ENCODE measurements at regions not wholly inside any gene's neighbourhood (a gene's known extent, or its start where the extent isn't known, plus 50 kb on each side); places are given as distances from the start of the nearest gene placed in this dataset.
A peak's percentile ranks its signal among the peaks of the same experiment; 100 is the strongest.

- DNase-seq (ENCODE audit: low spot score): no peak
Measured at GRCh38 chr1:177847843-177848242, 122.0 kb downstream of the SEC16B start.

- no peak for DNase-seq (ENCODE audit: low spot score)
Measured at GRCh38 chr1:177838907-177839485, 130.9 kb downstream of the SEC16B start.

GRCh38 chr1:177833631-177834030 lies 136.2 kb downstream of the SEC16B start:
- no peak for DNase-seq (ENCODE audit: low spot score)

- DNase-seq (ENCODE audit: low spot score): no peak
Measured at GRCh38 chr1:177830531-177831135, 139.2 kb downstream of the SEC16B start.

GRCh38 chr1:177825276-177825901 lies 144.5 kb downstream of the SEC16B start:
- DNase-seq (ENCODE audit: low spot score): no peak

- no peak for DNase-seq (ENCODE audit: low spot score)
Measured at GRCh38 chr1:177824508-177824982, 145.3 kb downstream of the SEC16B start.

- no peak for DNase-seq (ENCODE audit: low spot score)
Measured at GRCh38 chr1:177820213-177820612, 149.6 kb downstream of the SEC16B start.

GRCh38 chr1:177817937-177818875 lies 151.7 kb downstream of the SEC16B start:
- DNase-seq (ENCODE audit: low spot score): no peak

- no peak for DNase-seq (ENCODE audit: low spot score)
Measured at GRCh38 chr1:177812650-177813049, 157.2 kb downstream of the SEC16B start.

GRCh38 chr1:177812144-177812543 lies 157.7 kb downstream of the SEC16B start:
- no peak for DNase-seq (ENCODE audit: low spot score)

GRCh38 chr1:177811429-177811828 lies 158.4 kb downstream of the SEC16B start:
- no peak for DNase-seq (ENCODE audit: low spot score)

- DNase-seq (ENCODE audit: low spot score): no peak
Measured at GRCh38 chr1:177809819-177810218, 160.0 kb downstream of the SEC16B start.

GRCh38 chr1:177802304-177802703 lies 167.6 kb downstream of the SEC16B start:
- no peak for DNase-seq (ENCODE audit: low spot score)

- no peak for DNase-seq (ENCODE audit: low spot score)
Measured at GRCh38 chr1:177801790-177802189, 168.1 kb downstream of the SEC16B start.

GRCh38 chr1:177800400-177801088 lies 169.3 kb downstream of the SEC16B start:
- peak; percentile 19 for DNase-seq (ENCODE audit: low spot score)

- DNase-seq (ENCODE audit: low spot score): no peak
Measured at GRCh38 chr1:177799746-177800145, 170.1 kb downstream of the SEC16B start.

GRCh38 chr1:177798614-177799013 lies 171.2 kb downstream of the SEC16B start:
- DNase-seq (ENCODE audit: low spot score): no peak

- DNase-seq (ENCODE audit: low spot score): no peak
Measured at GRCh38 chr1:177796561-177796960, 173.3 kb downstream of the SEC16B start.

- DNase-seq (ENCODE audit: low spot score): peak; percentile 28
Measured at GRCh38 chr1:177794376-177794991, 175.4 kb downstream of the SEC16B start.

GRCh38 chr1:177793900-177794299 lies 176.0 kb downstream of the SEC16B start:
- DNase-seq (ENCODE audit: low spot score): no peak

GRCh38 chr1:177790566-177790965 lies 179.3 kb downstream of the SEC16B start:
- DNase-seq (ENCODE audit: low spot score): no peak

Data from iPS-NIHi11 (cell line).